ENCODE measurements at regions not wholly inside any gene's neighbourhood (a gene's known extent, or its start where the extent isn't known, plus 50 kb on each side); places are given as distances from the start of the nearest gene placed in this dataset.

DNA sequence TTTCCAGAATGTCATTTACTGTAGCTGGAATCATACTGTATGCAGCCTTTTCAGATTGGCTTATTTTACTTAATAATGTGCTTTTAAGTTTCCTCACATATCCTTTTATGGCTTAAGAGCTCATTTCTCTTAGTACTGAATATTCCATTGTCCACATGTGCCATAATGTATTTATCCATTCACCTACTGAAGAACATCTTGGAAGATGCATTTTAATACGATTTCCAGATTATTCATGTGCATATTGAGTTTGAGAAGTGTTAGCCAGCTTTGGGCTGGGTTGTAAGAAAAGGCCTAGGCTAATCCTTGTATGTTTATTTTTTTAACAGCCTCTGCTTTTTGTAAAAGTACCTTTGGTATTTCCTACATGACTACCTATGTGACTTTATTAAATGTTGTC, 109.3 kb upstream of the MDFIC start (continued):
- TF ChIP-seq, protein P1, sequence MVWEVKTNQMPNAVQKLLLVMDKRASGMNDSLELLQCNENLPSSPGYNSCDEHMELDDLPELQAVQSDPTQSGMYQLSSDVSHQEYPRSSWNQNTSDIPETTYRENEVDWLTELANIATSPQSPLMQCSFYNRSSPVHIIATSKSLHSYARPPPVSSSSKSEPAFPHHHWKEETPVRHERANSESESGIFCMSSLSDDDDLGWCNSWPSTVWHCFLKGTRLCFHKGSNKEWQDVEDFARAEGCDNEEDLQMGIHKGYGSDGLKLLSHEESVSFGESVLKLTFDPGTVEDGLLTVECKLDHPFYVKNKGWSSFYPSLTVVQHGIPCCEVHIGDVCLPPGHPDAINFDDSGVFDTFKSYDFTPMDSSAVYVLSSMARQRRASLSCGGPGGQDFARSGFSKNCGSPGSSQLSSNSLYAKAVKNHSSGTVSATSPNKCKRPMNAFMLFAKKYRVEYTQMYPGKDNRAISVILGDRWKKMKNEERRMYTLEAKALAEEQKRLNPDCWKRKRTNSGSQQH (CRISPR knock-in tag; IDR thresholded peaks at IDR 0.05) = no peak
- TF ChIP-seq, protein P2, sequence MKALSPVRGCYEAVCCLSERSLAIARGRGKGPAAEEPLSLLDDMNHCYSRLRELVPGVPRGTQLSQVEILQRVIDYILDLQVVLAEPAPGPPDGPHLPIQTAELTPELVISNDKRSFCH (CRISPR knock-in tag; IDR thresholded peaks at IDR 0.05) = no peak
- TF ChIP-seq, protein P2 (tag; IDR thresholded peaks at IDR 0.05) = no peak
- TF ChIP-seq HNRNPUL1 (IDR thresholded peaks at IDR 0.05; ENCODE audit: low read length) (no peak), MCM5 (IDR thresholded peaks at IDR 0.05; ENCODE audit: low read depth) (no peak), NFIC (IDR thresholded peaks at IDR 0.05) (no peak), ZNF384 (IDR thresholded peaks at IDR 0.05; ENCODE audit: low read depth, low read length) (no peak), HMGN3 (IDR thresholded peaks at IDR 0.05; ENCODE audit: borderline replicate concordance, extremely low read depth, insufficient read length, low read depth, low read length) (no peak), CBX1 (IDR thresholded peaks at IDR 0.05; ENCODE audit: low read depth) (no peak), ZNF140 (CRISPR knock-in tag; IDR thresholded peaks at IDR 0.05) (no peak)
- TF ChIP-seq, protein P3, sequence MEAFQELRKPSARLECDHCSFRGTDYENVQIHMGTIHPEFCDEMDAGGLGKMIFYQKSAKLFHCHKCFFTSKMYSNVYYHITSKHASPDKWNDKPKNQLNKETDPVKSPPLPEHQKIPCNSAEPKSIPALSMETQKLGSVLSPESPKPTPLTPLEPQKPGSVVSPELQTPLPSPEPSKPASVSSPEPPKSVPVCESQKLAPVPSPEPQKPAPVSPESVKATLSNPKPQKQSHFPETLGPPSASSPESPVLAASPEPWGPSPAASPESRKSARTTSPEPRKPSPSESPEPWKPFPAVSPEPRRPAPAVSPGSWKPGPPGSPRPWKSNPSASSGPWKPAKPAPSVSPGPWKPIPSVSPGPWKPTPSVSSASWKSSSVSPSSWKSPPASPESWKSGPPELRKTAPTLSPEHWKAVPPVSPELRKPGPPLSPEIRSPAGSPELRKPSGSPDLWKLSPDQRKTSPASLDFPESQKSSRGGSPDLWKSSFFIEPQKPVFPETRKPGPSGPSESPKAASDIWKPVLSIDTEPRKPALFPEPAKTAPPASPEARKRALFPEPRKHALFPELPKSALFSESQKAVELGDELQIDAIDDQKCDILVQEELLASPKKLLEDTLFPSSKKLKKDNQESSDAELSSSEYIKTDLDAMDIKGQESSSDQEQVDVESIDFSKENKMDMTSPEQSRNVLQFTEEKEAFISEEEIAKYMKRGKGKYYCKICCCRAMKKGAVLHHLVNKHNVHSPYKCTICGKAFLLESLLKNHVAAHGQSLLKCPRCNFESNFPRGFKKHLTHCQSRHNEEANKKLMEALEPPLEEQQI (IDR thresholded peaks at IDR 0.05) = no peak
- TF ChIP-seq, protein P4, sequence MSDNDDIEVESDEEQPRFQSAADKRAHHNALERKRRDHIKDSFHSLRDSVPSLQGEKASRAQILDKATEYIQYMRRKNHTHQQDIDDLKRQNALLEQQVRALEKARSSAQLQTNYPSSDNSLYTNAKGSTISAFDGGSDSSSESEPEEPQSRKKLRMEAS (CRISPR knock-in tag; IDR thresholded peaks at IDR 0.05) = no peak
